Astrocyte (in vitro differentiated cells and primary cell): ENCODE measurements at regions not wholly inside any gene's neighbourhood (a gene's known extent, or its start where the extent isn't known, plus 50 kb on each side); places are given as distances from the start of the nearest gene placed in this dataset.
A peak's percentile ranks its signal among the peaks of the same experiment; 100 is the strongest.

Experiments used
- DNase-seq: peaks from one replicate; pipeline ENCODE4 v3.0.0-alpha.2; 2010; ENCODE audit warnings: low read depth
- FAIRE-seq: peaks from 2 replicates; lab custom pipeline; 2011; peaks lifted over from hg19 to GRCh38; lab: Jason Lieb, UNC
- H2AFZ ChIP-seq: 2 replicates; pipeline ENCODE4 v1.6.0; 2012; ENCODE audit warnings: low read depth, low read length, inconsistent platforms
- H3K27ac ChIP-seq: 2 replicates; pipeline ENCODE4 v1.5.1; 2011; ENCODE audit warnings: low read depth, low read length, inconsistent platforms
- H3K27me3 ChIP-seq: 2 replicates; pipeline ENCODE4 v1.6.0; 2011; ENCODE audit warnings: low read length, inconsistent platforms; ENCODE audit not compliant: insufficient read depth
- H3K36me3 ChIP-seq: 2 replicates; pipeline ENCODE4 v1.5.1; 2011; ENCODE audit warnings: low read length, inconsistent platforms; ENCODE audit not compliant: insufficient read depth
- H3K4me1 ChIP-seq: 2 replicates; pipeline ENCODE4 v1.5.1; 2011; ENCODE audit warnings: low read length, inconsistent platforms; ENCODE audit not compliant: insufficient read depth
- H3K4me2 ChIP-seq: 2 replicates; pipeline ENCODE4 v1.6.0; 2012; ENCODE audit warnings: low read length, inconsistent platforms
- H3K4me3 ChIP-seq: 2 replicates; pipeline ENCODE4 v1.5.1; 2011; ENCODE audit warnings: low read depth, mild to moderate bottlenecking, low read length, inconsistent platforms; ENCODE audit not compliant: insufficient read depth
- H3K79me2 ChIP-seq: 2 replicates; pipeline ENCODE4 v1.6.0; 2012; ENCODE audit warnings: mild to moderate bottlenecking, low read length, inconsistent platforms; ENCODE audit not compliant: insufficient read depth
- H3K9ac ChIP-seq: 2 replicates; pipeline ENCODE4 v1.6.0; 2012; ENCODE audit warnings: mild to moderate bottlenecking, low read length, inconsistent platforms
- H3K9me3 ChIP-seq: 2 replicates; pipeline ENCODE4 v1.5.1; 2012; ENCODE audit warnings: low read depth, mild to moderate bottlenecking, low read length, inconsistent platforms; ENCODE audit not compliant: insufficient read depth
- H4K20me1 ChIP-seq: 2 replicates; pipeline ENCODE4 v1.6.0; 2012; ENCODE audit warnings: low read length, inconsistent platforms; ENCODE audit not compliant: insufficient read depth
- H3K27ac Mint-ChIP-seq: one replicate; pipeline ENCODE4 v1.8.0; 2021; ENCODE audit warnings: mild to moderate bottlenecking, mixed read lengths; ENCODE audit not compliant: unreplicated experiment
- H3K27me3 Mint-ChIP-seq: one replicate; pipeline ENCODE4 v1.8.0; 2021; ENCODE audit warnings: low read depth, mixed read lengths; ENCODE audit not compliant: unreplicated experiment
- H3K36me3 Mint-ChIP-seq: one replicate; pipeline ENCODE4 v1.8.0; 2021; ENCODE audit warnings: low read depth, mixed read lengths; ENCODE audit not compliant: unreplicated experiment
- H3K4me1 Mint-ChIP-seq: one replicate; pipeline ENCODE4 v1.8.0; 2021; ENCODE audit warnings: low read depth, mixed read lengths; ENCODE audit not compliant: unreplicated experiment
- H3K4me3 Mint-ChIP-seq: one replicate; pipeline ENCODE4 v1.8.0; 2021; ENCODE audit warnings: mild to moderate bottlenecking, moderate library complexity, mixed read lengths; ENCODE audit not compliant: unreplicated experiment
- H3K9me3 Mint-ChIP-seq: one replicate; pipeline ENCODE4 v1.8.0; 2021; ENCODE audit warnings: mild to moderate bottlenecking, mixed read lengths; ENCODE audit not compliant: unreplicated experiment
- CTCF ChIP-seq: IDR thresholded peaks from 2 replicates; pipeline ENCODE4 v1.5.1; 2011; ENCODE audit warnings: low read depth, mild to moderate bottlenecking, inconsistent platforms, low read length, moderate library complexity; ENCODE audit not compliant: insufficient read depth
- EZH2 ChIP-seq: IDR thresholded peaks from 2 replicates; pipeline ENCODE4 v1.6.1; 2012; ENCODE audit warnings: mild to moderate bottlenecking, low read length, inconsistent platforms; ENCODE audit not compliant: insufficient read depth

DNA sequence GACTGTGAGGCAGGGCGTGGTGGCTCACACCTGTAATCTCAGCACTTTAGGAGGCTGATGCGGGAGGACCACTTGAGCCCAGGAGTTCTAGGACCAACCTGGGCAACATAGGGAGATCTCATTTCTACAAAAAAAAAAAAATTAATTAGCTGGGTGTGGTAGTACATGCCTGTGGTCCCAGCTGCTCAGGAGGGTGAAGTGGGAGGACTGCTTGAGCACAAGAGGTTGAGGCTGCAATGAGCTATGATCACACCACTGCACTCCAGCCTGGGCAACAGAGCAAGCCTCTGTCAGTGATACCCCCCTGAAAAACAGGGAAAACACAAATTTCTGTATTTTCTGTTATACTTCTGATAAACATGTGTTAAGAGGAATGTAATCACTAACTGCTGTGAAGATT is 57.8 kb upstream of the ARHGAP32 start:
- H3K4me1 Mint-ChIP-seq = peaks cover 54% of the 10 kb centered on the region
- peak overlapping the region; percentile 96 for H3K27ac Mint-ChIP-seq
- peak overlapping the region; percentile 70 for H3K27ac ChIP-seq
- no peaks in the 10 kb centered on the region for H3K27me3 ChIP-seq
- H4K20me1 ChIP-seq = no peaks in the 10 kb centered on the region
- H3K27me3 Mint-ChIP-seq = no peaks in the 10 kb centered on the region
- DNase-seq = peak; percentile 77
- H3K4me3 ChIP-seq = no peak overlapping the region
- no peak for TF ChIP-seq EZH2
- no peak for TF ChIP-seq CTCF
- H3K36me3 Mint-ChIP-seq = no peaks in the 10 kb centered on the region
- peaks cover 34% of the 10 kb centered on the region for H3K4me1 ChIP-seq
- FAIRE-seq = no peak
- H2AFZ ChIP-seq = no peak overlapping the region
- peak overlapping the region; percentile 66 for H3K4me2 ChIP-seq
- H3K9me3 ChIP-seq = no peaks in the 10 kb centered on the region
- peak overlapping the region; percentile 50 for H3K9ac ChIP-seq
- no peak overlapping the region for H3K4me3 Mint-ChIP-seq
- no peaks in the 10 kb centered on the region for H3K9me3 Mint-ChIP-seq
- peaks cover 72% of the 10 kb centered on the region for H3K79me2 ChIP-seq
- no peaks in the 10 kb centered on the region for H3K36me3 ChIP-seq

- Histone ChIP-seq H3K36me3 (no peaks in the 10 kb centered on the region), H4K20me1 (no peaks in the 10 kb centered on the region), H3K79me2 (peaks cover 66% of the 10 kb centered on the region), H3K4me3 (no peak overlapping the region), H3K4me2 (peak overlapping the region; percentile 66), H3K9me3 (no peaks in the 10 kb centered on the region), H3K27me3 (no peaks in the 10 kb centered on the region), H3K4me1 (peaks cover 34% of the 10 kb centered on the region), H3K27ac (peak overlapping the region; percentile 70), H3K9ac (peak overlapping the region; percentile 50), H2AFZ (no peak overlapping the region)
- FAIRE-seq = peak; percentile 83
- H3K9me3 Mint-ChIP-seq = no peaks in the 10 kb centered on the region
- H3K27ac Mint-ChIP-seq = peak overlapping the region; percentile 96
- H3K4me1 Mint-ChIP-seq = peaks cover 52% of the 10 kb centered on the region
- TF ChIP-seq CTCF = no peak
- TF ChIP-seq EZH2 = no peak
- H3K36me3 Mint-ChIP-seq = no peaks in the 10 kb centered on the region
- no peak overlapping the region for H3K4me3 Mint-ChIP-seq
- no peaks in the 10 kb centered on the region for H3K27me3 Mint-ChIP-seq
- peak; percentile 96 for DNase-seq
Observed at GRCh38 chr11:129249351-129249750, 57.2 kb upstream of the ARHGAP32 start.

- H3K9ac ChIP-seq = no peak overlapping the region
- peak overlapping the region; percentile 70 for H3K27ac ChIP-seq
- no peak overlapping the region for H3K4me3 Mint-ChIP-seq
- no peak for TF ChIP-seq EZH2
- no peak for TF ChIP-seq CTCF
- H3K4me3 ChIP-seq = no peak overlapping the region
- no peaks in the 10 kb centered on the region for H3K36me3 Mint-ChIP-seq
- peak; percentile 76 for DNase-seq
- no peaks in the 10 kb centered on the region for H3K36me3 ChIP-seq
- no peaks in the 10 kb centered on the region for H3K27me3 Mint-ChIP-seq
- peaks cover 34% of the 10 kb centered on the region for H3K4me1 ChIP-seq
- H3K27me3 ChIP-seq = no peaks in the 10 kb centered on the region
- no peaks in the 10 kb centered on the region for H4K20me1 ChIP-seq
- no peaks in the 10 kb centered on the region for H3K9me3 Mint-ChIP-seq
- no peaks in the 10 kb centered on the region for H3K9me3 ChIP-seq
- H3K79me2 ChIP-seq = peaks cover 67% of the 10 kb centered on the region
- peak overlapping the region; percentile 26 for H3K4me2 ChIP-seq
- FAIRE-seq = peak; percentile 75
- H2AFZ ChIP-seq = no peak overlapping the region
- H3K27ac Mint-ChIP-seq = peak overlapping the region; percentile 87
- peaks cover 50% of the 10 kb centered on the region for H3K4me1 Mint-ChIP-seq
Observed at GRCh38 chr11:129248618-129249017, 56.5 kb upstream of the ARHGAP32 start.
